ENCODE measurements at regions not wholly inside any gene's neighbourhood (a gene's known extent, or its start where the extent isn't known, plus 50 kb on each side); places are given as distances from the start of the nearest gene placed in this dataset.

GRCh38 chr10:44807451-44807850, 103.7 kb upstream of the TMEM72 start:
- intact Hi-C loops (cut with DNase I), result no loop called here
- no peaks in the 10 kb centered on the region for H3K4me1 ChIP-seq (replicated peaks)
- no peaks in the 10 kb centered on the region for H3K9me3 ChIP-seq
- H3K4me3 ChIP-seq, result no peak overlapping the region
- no peaks in the 10 kb centered on the region for H3K36me3 ChIP-seq
- H3K27me3 ChIP-seq (replicated peaks; ENCODE audit: insufficient read depth), result no peaks in the 10 kb centered on the region
- DNase-seq (ENCODE audit: low spot score), result no peak
- H3K27ac ChIP-seq, result no peak overlapping the region
- TF ChIP-seq, protein P1, sequence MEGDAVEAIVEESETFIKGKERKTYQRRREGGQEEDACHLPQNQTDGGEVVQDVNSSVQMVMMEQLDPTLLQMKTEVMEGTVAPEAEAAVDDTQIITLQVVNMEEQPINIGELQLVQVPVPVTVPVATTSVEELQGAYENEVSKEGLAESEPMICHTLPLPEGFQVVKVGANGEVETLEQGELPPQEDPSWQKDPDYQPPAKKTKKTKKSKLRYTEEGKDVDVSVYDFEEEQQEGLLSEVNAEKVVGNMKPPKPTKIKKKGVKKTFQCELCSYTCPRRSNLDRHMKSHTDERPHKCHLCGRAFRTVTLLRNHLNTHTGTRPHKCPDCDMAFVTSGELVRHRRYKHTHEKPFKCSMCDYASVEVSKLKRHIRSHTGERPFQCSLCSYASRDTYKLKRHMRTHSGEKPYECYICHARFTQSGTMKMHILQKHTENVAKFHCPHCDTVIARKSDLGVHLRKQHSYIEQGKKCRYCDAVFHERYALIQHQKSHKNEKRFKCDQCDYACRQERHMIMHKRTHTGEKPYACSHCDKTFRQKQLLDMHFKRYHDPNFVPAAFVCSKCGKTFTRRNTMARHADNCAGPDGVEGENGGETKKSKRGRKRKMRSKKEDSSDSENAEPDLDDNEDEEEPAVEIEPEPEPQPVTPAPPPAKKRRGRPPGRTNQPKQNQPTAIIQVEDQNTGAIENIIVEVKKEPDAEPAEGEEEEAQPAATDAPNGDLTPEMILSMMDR (IDR thresholded peaks at IDR 0.05), result no peak
- TF ChIP-seq POLR2AphosphoS5 (IDR thresholded peaks at IDR 0.05), result no peak
- no peak for TF ChIP-seq POLR2A (IDR thresholded peaks at IDR 0.05)

DNA sequence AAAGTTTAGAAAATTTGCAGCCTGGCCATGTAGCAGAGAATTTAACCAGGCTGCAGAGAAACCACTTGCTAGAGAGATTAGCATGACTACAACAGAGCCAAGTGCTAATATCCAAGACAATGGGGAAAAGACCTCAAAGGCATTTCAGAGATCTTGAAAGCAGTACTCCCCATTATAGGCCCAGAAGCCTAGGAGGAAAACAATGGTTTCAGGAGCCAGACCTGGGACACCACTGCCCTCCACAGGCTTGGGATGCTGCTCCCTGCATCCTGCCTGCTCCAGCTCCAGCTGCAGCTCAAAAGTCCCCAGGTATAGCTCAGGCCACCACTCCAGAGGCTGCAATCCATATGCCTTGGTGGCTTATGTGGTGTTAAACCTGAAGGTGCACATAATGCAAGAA, 101.5 kb upstream of the TMEM72 start:
- Histone ChIP-seq H3K4me3 (no peak overlapping the region), H3K27ac (no peak overlapping the region), H3K36me3 (no peaks in the 10 kb centered on the region), H3K27me3 (replicated peaks; ENCODE audit: insufficient read depth) (no peaks in the 10 kb centered on the region), H3K9me3 (no peaks in the 10 kb centered on the region), H3K4me1 (replicated peaks) (no peaks in the 10 kb centered on the region)
- intact Hi-C loops (cut with DNase I), result no loop called here
- DNase-seq (ENCODE audit: low spot score), result no peak
- no peak for TF ChIP-seq POLR2A (IDR thresholded peaks at IDR 0.05)
- no peak for TF ChIP-seq POLR2AphosphoS5 (IDR thresholded peaks at IDR 0.05)
- TF ChIP-seq, protein P1 (IDR thresholded peaks at IDR 0.05), result no peak

DNA sequence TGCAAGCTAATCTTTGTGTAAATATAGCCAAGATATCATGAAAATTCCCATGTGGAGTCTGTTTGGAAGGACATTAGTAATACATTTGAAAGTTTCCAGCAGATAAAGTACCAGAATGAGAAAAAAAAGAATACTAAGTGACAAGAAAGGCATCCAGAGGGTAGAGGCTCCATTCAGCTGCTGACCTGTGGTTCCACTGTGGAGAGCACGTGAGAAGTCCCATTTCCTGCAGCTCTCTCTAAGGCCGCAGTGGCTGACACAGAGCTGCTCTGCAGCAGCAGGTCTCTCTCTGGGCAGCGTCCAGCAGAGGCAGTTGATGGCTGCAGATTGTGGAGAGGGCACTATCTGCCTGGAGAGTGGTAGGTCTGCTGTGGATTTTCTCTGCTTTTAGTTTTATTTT, 100.1 kb upstream of the TMEM72 start:
- H3K27me3 ChIP-seq (replicated peaks; ENCODE audit: insufficient read depth), result no peaks in the 10 kb centered on the region
- no peaks in the 10 kb centered on the region for H3K9me3 ChIP-seq
- intact Hi-C loops (cut with DNase I), result no loop called here
- H3K36me3 ChIP-seq, result no peaks in the 10 kb centered on the region
- H3K27ac ChIP-seq, result no peak overlapping the region
- TF ChIP-seq, protein P1 (IDR thresholded peaks at IDR 0.05), result no peak
- TF ChIP-seq POLR2AphosphoS5 (IDR thresholded peaks at IDR 0.05), result no peak
- no peak for TF ChIP-seq POLR2A (IDR thresholded peaks at IDR 0.05)
- WGBS, result 64% methylated on average over 3 of the region's 3 CpGs
- H3K4me1 ChIP-seq (replicated peaks), result no peaks in the 10 kb centered on the region
- H3K4me3 ChIP-seq, result no peak overlapping the region
- DNase-seq (ENCODE audit: low spot score), result no peak

GRCh38 chr10:44813201-44813600, 97.9 kb upstream of the TMEM72 start:
- Histone ChIP-seq H3K36me3 (no peaks in the 10 kb centered on the region), H3K4me3 (no peak overlapping the region), H3K27ac (no peak overlapping the region), H3K27me3 (replicated peaks; ENCODE audit: insufficient read depth) (no peaks in the 10 kb centered on the region), H3K4me1 (replicated peaks) (no peaks in the 10 kb centered on the region), H3K9me3 (no peaks in the 10 kb centered on the region)
- TF ChIP-seq POLR2A (IDR thresholded peaks at IDR 0.05), result no peak
- WGBS, result 94% methylated on average over 3 of the region's 3 CpGs
- intact Hi-C loops (cut with DNase I), result no loop called here
- DNase-seq (ENCODE audit: low spot score), result no peak

GRCh38 chr10:44814929-44815328, 96.2 kb upstream of the TMEM72 start:
- intact Hi-C loops (cut with DNase I), result no loop called here
- DNase-seq (ENCODE audit: low spot score), result no peak
- Histone ChIP-seq H3K27ac (no peak overlapping the region), H3K9me3 (no peaks in the 10 kb centered on the region), H3K4me3 (no peak overlapping the region), H3K36me3 (no peaks in the 10 kb centered on the region), H3K27me3 (replicated peaks; ENCODE audit: insufficient read depth) (no peaks in the 10 kb centered on the region), H3K4me1 (replicated peaks) (no peaks in the 10 kb centered on the region)
- 88% methylated on average over 2 of the region's 2 CpGs for WGBS
- TF ChIP-seq POLR2A (IDR thresholded peaks at IDR 0.05) (no peak), POLR2AphosphoS5 (IDR thresholded peaks at IDR 0.05) (no peak)
- TF ChIP-seq, protein P1 (IDR thresholded peaks at IDR 0.05), result no peak

Data from prostate gland (tissue), 2 donors.